ENCODE measurements at regions not wholly inside any gene's neighbourhood (a gene's known extent, or its start where the extent isn't known, plus 50 kb on each side); places are given as distances from the start of the nearest gene placed in this dataset.

DNA sequence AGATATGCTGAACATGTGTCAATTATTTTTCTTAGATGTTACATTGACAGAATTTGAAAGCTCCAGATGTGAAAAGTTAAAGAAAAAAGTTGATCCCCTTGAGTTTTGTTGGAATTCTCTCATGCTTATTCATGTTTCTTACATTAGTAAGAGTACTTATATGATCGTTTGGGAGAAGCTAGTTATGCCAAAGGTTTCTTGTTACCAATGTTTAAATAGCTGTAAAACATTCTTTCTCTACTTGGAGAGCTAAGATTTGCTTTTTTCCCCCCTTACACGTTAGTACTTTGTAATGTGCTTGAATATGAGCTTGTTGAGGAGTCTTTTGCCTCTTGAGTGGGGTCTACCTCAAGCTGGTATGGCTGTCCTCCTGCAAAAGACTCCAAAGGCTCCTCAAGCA, 551.1 kb upstream of the AMELY start:
- TF ChIP-seq, protein P1, sequence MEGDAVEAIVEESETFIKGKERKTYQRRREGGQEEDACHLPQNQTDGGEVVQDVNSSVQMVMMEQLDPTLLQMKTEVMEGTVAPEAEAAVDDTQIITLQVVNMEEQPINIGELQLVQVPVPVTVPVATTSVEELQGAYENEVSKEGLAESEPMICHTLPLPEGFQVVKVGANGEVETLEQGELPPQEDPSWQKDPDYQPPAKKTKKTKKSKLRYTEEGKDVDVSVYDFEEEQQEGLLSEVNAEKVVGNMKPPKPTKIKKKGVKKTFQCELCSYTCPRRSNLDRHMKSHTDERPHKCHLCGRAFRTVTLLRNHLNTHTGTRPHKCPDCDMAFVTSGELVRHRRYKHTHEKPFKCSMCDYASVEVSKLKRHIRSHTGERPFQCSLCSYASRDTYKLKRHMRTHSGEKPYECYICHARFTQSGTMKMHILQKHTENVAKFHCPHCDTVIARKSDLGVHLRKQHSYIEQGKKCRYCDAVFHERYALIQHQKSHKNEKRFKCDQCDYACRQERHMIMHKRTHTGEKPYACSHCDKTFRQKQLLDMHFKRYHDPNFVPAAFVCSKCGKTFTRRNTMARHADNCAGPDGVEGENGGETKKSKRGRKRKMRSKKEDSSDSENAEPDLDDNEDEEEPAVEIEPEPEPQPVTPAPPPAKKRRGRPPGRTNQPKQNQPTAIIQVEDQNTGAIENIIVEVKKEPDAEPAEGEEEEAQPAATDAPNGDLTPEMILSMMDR (IDR thresholded peaks at IDR 0.05; ENCODE audit: borderline replicate concordance, extremely low read depth, low read length, poor library complexity, severe bottlenecking) = no peak
- TF ChIP-seq EZH2 (IDR thresholded peaks at IDR 0.05; ENCODE audit: borderline replicate concordance, low read depth, low read length, severe bottlenecking) = no peak
